GM19351 (cell line): ENCODE measurements at regions not wholly inside any gene's neighbourhood (a gene's known extent, or its start where the extent isn't known, plus 50 kb on each side); places are given as distances from the start of the nearest gene placed in this dataset.

ENCODE experiments used
- ATAC-seq: cut with Tn5 transposase; IDR thresholded peaks from one replicate; pipeline ENCODE4 v1.9.1; 2021; ENCODE audit warnings: mild to moderate bottlenecking, moderate library complexity; ENCODE audit not compliant: unreplicated experiment

DNA sequence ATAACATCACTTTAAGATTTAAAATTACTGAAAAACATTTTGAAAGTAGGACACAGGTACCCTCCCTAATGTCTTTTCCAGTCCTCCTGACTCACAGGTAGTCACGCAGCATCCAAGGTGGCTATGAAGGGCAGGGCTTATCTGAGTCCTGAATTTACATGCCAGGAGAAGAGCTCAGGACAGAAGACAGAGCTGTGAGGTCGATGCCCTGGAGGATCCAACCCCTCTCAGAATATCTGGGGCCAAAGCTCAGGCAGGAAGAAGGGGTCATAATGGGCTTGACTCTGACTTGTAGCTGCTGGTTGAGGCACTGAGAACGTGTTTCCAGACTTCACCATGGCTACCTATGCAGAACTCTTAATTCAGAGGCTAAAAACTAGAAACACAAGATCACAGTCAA lies 177.5 kb downstream of the AASDH start:
- ATAC-seq = no peak

DNA sequence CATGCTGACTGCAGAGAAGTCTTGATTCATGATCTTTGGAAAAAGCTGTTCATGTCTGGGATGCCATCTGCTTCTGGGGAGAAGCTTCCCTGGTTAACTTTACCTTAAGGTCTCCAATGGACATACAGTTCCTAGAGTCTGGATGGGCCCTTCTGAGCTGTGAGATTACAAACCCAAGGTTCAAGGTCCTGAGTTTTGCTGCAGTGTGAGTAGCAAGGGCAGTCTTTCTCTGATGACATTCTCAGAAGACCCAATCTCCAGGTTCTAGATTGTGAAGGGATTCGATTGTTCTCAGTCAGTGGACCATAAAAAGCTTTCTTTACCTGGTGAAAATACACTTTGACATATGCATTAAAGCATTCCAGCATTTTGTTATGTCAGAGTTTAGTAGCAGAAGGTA lies 179.2 kb downstream of the AASDH start:
- ATAC-seq = no peak

DNA sequence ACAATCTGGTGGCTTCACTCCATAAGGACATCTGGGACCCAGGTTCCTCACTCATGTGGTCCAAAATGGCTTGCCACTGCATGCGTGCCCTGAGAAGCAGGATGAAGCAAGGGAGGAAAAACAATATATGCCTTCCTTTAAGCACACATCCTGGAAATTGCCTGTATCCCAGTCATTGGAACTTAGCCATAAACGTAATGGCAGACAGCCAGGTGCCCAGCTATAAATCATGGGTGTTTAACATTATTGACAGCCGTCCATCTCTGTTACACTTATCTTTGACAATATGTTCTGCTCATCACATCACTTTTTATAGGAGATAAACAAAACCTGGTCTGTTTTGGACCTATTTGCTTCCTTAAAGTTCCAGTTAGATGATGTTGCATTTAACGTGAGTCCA lies 181.0 kb downstream of the AASDH start:
- ATAC-seq = no peak

DNA sequence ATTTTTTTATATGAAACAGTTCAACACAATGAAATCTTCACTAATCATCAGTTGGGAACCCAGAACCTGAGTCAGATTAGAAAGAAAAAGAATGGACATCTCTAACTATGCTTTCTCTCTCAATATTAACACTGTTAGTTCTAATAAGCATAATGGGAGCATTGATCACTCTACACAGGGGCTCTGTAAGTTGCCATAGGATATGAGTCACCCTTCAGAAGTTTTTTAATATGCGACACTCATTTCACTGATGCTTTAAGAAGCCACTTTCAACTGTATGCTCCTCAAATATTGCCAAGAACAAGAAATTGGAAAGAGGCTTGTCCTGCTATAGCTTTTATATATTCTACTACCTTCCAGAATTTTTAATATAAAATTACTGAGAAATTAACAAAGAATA lies 187.0 kb downstream of the AASDH start:
- ATAC-seq = no peak

DNA sequence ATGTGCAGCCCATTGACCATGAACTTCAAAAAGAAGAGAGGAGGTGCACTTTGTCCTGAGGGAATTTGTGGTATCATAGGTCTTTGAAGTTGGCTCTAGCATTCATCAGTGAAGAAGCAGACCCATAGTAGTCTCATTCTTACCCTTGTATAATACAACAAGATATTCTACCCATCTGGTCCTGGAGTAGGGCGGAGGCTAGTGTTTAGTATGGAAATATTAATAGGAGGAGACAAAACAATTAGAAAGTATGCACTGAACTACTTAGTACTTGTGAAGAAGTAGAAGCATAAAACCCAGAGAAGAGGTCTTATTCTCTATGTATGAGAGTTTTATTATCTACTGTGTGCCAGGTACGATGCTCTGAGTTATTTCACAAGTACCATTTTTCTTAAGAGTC lies 189.0 kb downstream of the AASDH start:
- ATAC-seq = no peak

DNA sequence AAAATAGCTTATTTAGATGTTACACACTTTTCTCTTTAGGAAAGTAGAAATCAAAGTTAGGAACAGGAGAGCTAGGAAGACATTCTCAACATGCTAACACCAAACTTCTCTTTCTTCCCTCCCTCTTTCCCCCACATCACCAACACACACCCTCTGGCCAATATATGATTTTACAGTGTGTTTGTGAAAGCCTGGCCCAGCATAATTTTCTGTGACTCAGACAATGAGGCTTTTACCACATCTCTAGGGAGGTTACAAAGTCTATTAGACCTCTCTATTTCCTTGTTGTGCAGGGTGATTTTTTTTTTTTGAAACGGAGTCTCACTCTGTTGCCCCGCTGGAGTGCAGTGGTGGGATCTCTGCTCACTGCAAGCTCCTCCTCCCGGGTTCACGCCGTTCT lies 189.9 kb downstream of the AASDH start:
- no peak for ATAC-seq

DNA sequence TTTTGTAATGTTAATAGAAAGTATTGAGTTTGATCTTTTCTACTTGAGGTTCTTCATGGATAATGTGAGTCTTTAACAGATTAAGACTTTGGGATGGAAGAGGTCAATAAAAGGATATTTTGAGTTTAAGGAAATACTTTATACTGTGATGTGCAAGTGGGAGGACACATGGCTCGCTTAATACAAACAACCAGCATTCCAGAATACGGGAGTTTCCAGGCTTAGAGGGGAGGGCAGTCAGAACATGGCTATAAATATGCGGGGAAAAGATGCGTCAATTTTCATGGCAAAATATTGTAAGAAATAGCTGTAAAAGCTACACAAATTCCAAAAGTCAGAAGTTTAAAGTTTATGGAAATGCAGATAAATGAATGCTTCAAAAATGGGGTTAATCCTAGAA lies 192.3 kb downstream of the AASDH start:
- no peak for ATAC-seq

DNA sequence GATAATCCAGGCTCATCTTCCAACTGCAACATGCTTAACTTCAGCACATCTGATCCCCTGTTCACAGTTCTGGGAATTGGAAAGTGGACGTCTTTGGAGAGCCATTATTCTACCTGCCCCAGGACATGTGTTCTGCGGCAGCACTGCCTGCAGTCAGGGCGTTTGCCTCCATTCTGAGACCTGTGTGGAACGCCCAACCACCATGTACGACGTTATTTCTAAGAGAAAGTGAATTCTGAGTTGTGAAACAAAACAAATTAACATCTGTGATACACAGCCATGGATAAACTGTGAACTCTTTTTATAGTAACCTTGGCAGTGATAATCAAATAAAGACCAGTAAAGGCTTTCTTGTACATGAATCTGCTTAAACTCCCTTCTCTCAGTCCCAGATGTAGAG lies 195.8 kb downstream of the AASDH start:
- no peak for ATAC-seq

DNA sequence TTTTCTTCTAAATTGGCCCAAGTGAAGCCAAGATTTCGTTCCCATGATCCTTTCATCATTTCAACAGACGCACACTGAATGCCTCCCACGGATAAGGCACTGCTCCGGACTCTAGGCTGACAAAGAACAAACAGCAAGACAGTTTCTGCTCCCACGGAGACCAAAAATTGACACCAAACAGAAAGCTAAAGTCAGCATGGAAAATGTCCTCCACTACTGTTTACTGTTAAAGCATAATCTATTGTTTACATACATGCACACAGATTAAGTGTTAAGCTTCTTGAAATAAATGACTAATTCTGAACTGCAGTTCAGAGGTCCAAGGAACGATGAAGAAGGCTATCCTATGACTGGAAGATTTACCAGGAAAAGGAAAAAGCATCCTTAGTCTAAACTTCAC lies 199.6 kb downstream of the AASDH start:
- ATAC-seq = no peak

DNA sequence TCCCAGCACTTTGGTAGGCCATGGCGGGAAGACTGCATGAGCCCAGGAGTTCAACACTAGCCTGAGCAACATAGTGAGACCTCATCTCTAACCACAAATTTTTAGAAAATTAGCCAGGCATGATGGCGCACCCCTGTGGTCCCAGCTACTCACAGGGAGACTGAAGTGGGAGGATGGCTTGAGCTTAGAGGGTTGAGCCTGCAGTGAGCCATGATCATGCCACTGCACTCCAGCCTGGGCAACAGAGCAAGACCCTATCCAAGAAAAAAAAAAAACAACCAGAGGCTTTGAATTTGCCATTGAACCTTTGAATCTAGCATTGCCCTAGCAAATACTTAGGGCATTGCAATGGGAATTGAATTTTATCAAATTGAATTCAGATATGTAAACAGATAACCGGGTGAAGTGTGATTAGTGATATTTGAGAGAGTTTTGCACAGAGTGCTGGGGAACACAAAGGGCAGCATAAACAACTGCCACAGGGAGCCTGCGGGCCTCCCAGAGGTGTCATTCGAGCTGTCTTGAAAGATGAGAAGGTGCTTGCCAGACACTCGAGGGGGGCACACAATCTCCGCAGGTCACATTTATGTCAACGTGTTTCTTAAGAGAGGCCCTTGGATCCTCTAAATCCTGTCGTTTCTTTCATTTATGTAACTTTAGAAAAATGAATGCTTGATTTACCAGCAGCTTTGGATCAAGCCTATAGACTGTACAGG lies 200.3 kb downstream of the AASDH start:
- ATAC-seq = no peak

DNA sequence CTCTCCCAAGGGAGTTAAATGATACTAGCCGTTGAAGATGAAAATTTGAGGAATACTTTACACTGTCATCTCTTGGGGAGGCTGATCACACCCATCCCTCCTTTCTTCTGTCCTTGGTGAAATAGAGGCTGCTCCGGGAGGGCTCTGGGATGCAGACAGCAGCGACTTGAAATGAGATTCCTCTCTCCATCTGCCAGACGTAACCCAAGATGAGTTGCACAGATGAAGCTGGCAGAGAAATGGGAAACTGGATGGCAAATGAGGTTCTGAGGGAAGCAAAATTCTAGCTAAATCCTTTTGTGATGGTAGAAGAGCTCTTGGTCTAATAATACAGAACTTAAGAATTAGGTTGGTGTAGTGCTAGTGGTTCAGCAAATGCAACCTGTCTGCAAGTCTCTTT lies 201.4 kb downstream of the AASDH start:
- ATAC-seq = no peak

DNA sequence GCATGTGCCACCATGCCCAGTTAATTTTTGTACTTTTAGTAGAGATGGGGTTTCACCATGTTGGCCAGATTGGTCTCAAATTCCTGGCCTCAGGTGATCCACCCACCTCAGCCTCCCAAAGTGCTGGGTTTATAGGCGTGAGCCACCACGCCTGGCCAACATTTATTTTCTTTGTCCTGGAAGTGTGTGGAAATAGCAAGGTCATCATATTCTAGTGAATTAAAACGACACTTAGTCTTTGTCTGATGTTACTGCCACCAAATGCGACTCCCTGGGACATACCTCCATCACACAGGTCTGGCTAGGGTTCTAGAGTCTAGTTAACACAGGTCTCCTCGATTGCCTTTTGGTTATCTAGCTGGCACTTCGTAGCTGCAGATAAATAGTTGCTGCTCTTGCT lies 203.1 kb downstream of the AASDH start:
- no peak for ATAC-seq

DNA sequence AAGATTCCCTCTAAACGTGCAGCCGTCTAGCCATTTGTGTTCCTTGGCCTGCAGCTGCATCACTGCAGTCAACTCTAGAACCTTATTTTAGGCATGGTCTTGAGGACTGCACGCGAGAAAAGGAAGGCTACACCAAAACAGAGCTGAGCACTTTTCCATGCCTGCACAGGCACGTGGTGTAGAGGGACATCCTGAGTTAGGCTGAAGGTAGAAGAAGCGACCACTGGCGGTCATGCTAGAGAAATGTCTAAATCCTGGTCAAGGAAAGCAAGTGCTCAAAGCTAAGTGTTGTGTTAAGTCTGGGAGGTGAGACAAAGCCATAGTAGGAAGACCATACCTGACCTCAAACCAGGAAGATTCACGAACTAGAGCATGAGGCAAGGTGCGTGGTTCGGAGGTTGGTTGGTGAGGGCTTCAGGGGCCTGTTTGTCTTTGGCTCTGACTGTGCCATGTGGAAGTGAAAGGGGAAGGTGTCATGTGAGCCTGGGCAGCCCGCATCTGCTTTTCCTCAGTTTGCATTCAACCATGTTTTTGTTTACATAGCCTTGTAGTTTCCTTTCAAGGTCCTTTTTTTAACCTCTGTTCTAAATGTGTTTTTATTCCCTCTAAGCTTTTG lies 203.8 kb downstream of the AASDH start:
- peak; percentile 57 for ATAC-seq

DNA sequence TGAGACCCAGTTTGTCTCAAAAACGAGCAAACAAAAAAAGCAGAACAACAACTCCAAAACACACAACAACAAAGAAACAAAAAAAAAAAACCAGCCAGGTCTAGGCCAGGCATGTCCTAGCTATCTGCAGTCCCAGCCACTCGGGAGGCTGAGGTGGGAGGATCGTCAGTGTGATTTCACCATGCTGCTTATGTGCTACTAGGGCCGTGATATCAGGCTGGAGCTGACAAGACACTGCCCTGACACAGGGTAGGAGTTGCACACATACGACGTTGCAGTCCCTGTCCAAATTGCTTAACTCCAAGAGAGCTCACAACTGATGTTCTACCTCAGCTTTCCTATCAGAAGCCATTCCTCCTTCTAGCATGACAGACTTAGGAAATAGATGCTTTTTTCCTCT lies 204.9 kb downstream of the AASDH start:
- no peak for ATAC-seq

DNA sequence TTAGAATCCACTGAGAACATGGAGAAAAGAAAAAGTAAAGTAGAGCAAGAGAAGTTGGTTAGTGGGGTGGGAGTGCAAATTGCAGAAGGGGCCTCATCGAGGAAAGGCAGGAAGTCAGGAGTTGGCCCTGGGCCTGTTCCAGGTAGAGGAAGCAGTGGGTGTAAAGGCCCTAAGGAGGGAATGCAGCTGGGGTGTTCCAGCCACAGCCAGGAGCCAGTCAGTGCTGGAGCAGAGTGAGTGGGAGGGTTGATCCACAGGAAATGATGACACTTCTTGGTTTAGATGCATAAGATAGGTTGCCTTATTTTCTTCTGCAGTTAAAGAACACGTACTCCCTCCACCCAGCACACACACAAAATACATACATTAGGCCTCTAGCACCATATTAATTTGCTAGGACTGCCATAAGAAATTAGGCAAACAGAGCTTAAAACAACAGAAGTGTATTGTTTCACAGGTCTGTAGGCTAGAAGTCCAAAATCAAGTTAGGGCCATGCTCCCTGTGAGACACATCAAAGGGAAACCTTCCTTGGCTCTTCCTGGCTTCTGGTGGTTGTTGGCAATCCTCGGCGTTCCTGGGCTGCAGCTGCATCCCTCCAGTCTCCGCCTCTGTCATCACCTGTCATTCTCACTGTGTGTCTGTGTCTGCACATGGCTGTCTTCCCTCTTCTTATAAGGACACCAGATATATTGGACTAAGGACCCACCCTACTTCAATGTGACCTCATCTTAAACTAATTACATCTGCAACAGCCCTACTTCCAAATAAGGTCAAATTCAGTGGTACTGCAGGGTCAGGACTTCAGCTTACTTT lies 205.9 kb downstream of the AASDH start:
- ATAC-seq = peak; percentile 73

DNA sequence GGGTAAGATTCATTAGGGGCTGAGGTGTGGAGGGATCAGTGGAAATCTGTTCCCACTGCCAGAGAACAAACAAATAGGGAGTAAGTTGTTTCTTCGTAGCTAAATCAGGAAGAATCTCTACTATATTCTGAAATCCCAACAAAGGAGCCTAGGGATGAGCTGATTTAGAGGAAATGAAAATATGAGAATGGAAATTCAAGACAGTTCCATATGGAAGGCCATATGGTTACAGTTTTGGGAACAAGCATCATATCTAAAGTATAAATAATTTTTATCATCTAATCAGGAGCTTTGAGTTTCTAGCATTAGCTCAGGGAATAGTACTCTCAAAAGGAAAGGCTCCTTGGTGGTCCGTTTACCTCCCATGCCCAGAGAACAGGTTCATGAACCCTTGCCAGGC lies 218.2 kb downstream of the AASDH start:
- ATAC-seq = no peak

DNA sequence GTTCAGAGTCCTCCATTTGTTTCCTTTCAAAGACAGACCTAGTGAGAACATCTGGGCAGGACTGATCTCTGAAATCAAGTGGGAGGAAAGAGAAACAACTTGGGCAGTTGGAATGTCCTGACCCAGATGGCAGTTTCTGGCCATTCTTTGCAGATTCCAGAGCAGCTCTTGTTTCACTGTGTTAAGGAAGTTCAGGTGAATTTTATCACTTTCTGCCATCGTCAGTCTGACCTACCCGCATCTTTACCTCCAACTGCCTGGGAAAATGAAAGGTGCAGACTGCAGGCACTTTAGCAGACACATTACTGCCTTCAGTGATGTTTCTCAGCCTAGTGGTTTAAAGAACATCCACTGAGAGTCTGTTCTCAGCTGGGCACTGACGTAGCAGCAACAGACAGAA lies 216.2 kb downstream of the CEP135 start:
- no peak for ATAC-seq

DNA sequence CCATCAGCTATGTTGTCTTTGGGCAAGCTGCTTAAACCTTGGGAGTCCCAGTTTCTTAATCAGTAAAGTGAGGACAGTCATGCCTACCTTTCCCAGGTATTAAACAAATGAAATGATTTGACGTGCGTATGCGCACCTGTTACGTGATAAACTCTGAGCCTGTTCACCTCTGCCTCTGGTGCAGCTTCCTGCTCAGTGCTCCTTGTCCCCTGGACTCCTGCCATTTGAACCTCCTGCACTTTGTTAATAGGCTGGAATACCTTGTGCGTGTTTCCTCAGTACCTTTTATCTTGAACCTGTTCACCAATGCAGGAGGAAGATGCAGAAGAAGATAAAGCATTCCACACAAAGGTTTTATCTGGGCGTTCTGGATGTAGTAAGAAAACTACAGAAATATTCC lies 211.9 kb downstream of the CEP135 start:
- no peak for ATAC-seq

DNA sequence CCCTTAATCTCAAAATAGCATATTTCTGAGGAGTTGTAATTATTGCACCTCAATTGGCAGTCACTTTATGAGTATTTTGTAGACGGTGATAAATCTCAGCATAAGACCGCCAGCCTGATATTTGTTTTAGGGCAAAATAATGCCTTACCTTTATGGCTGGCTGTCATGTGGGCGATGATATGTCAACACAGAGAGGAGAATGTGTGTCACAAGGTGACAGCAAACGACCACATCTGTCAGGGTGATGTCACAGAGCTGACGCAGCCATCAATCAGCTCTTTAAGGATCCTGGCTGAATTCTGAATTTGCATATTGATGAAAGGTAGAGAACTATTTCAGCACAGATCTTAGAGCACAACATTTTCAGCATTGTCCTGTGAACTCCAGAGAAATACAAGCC lies 209.7 kb downstream of the CEP135 start:
- ATAC-seq = no peak

DNA sequence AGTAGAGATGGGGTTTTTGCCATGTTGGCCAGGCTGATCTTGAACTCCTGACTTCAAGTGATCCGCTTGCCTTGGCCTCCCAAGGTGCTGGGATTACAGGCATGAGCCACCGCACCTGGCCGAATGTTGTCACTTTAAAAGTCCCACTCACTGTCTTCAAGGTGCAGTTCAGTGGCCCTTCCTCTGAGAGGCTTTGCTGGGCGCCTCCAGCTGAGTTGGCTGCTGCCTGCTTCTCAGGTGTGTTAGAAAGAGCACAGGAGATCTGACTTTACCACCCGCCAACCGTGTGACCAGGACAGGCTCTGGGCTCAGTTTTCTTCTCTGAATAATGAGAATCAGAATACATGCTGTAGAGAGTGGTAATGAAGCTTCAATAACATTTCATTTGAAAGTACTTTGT lies 207.4 kb downstream of the CEP135 start:
- no peak for ATAC-seq

DNA sequence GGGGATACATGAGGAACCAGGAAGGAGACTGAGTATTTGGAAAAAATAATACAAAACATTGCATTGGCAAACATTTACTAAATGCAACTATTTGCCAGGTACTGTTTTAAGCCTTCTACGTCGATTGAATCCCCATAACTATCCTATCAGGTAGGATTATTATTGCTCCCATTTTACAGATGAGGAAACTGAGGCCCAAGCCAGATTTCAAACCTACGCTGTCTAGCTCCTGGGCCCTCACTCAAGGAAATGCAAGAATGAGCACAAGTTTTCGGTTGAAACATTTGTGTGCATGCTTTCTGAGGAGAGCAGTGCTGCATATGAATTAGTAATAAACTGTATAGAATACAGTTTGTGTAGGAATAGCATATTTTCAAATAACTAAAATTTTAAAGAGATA lies 206.7 kb downstream of the CEP135 start:
- ATAC-seq = no peak

DNA sequence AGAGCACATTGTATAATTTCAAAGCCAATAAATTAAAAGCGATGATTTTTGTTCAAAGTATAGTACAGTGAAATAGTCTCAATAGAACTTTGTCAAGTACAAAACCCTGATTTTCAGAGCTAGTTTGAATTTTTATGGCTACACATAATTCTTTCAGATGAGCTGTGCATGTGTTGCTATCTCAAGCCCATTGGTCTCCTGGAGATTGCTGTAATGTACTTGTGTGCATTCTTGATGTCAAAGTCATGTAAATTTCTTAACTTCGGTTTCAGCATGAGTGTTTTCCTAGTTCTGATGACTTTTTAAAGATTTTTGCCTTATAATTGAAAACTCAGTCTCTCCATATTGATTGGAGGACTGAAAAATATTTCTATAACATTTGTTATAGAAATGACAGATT lies 200.8 kb downstream of the CEP135 start:
- no peak for ATAC-seq
